ENCODE measurements at regions not wholly inside any gene's neighbourhood (a gene's known extent, or its start where the extent isn't known, plus 50 kb on each side); places are given as distances from the start of the nearest gene placed in this dataset.

GRCh38 chr10:85317827-85318226 is 989.4 kb downstream of the CCSER2 start:
- no peaks in the 10 kb centered on the region for H3K27me3 ChIP-seq
- WGBS: 64% methylated on average over 2 of the region's 2 CpGs
- TF ChIP-seq POLR2AphosphoS5 (IDR thresholded peaks at IDR 0.05) (no peak), CTCF (IDR thresholded peaks at IDR 0.05) (no peak), EP300 (IDR thresholded peaks at IDR 0.05) (no peak), POLR2A (IDR thresholded peaks at IDR 0.05; ENCODE audit: low read depth) (no peak)
- H3K36me3 ChIP-seq: no peaks in the 10 kb centered on the region
- intact Hi-C loops (cut with DNase I): no loop called here
- H3K9me3 ChIP-seq: no peaks in the 10 kb centered on the region
- H3K27ac ChIP-seq (replicated peaks in 1 of 4): no peak overlapping the region
- no peaks in the 10 kb centered on the region for H3K4me1 ChIP-seq
- no peak for DNase-seq (ENCODE audit: extremely low spot score)
- H3K4me3 ChIP-seq: no peak overlapping the region

GRCh38 chr10:85318809-85319807 is 990.7 kb downstream of the CCSER2 start:
- Histone ChIP-seq H3K27ac (replicated peaks in 1 of 4) (no peak overlapping the region), H3K4me1 (no peaks in the 10 kb centered on the region), H3K27me3 (no peaks in the 10 kb centered on the region), H3K36me3 (no peaks in the 10 kb centered on the region), H3K9me3 (no peaks in the 10 kb centered on the region), H3K4me3 (no peak overlapping the region)
- intact Hi-C loops (cut with DNase I): no loop called here
- WGBS: 51% methylated on average over 9 of the region's 9 CpGs
- no peak for DNase-seq (ENCODE audit: extremely low spot score)
- TF ChIP-seq EP300 (IDR thresholded peaks at IDR 0.05) (no peak), POLR2A (IDR thresholded peaks at IDR 0.05; ENCODE audit: low read depth) (no peak), POLR2AphosphoS5 (IDR thresholded peaks at IDR 0.05) (no peak), CTCF (IDR thresholded peaks at IDR 0.05) (no peak)

- no peak overlapping the region for H3K4me3 ChIP-seq
- WGBS: no CpG with 5 or more reads among the region's 3 CpGs
- H3K27me3 ChIP-seq: no peaks in the 10 kb centered on the region
- no peaks in the 10 kb centered on the region for H3K9me3 ChIP-seq
- TF ChIP-seq CTCF (IDR thresholded peaks at IDR 0.05) (no peak), POLR2A (IDR thresholded peaks at IDR 0.05; ENCODE audit: low read depth) (no peak), POLR2AphosphoS5 (IDR thresholded peaks at IDR 0.05) (no peak)
- DNase-seq (ENCODE audit: extremely low spot score): no peak
- intact Hi-C loops (cut with DNase I): no loop called here
- H3K36me3 ChIP-seq: no peaks in the 10 kb centered on the region
- H3K27ac ChIP-seq (replicated peaks in 1 of 4): no peak overlapping the region
- H3K4me1 ChIP-seq: no peaks in the 10 kb centered on the region
Observed at GRCh38 chr10:85319826-85320225, 991.4 kb downstream of the CCSER2 start.

- peaks cover 0 to 4% (median 0%) of the 10 kb centered on the region in 4 donors for H3K27me3 ChIP-seq
Observed at GRCh38 chr10:85333594-85333993, 1005.2 kb downstream of the CCSER2 start.

More at GRCh38 chr10:85333594-85333993, 1005.2 kb downstream of the CCSER2 start:
- intact Hi-C loops (cut with DNase I): no loop called here
- H3K36me3 ChIP-seq: no peaks in the 10 kb centered on the region
- TF ChIP-seq POLR2A (IDR thresholded peaks at IDR 0.05; ENCODE audit: low read depth) (no peak), EP300 (IDR thresholded peaks at IDR 0.05) (no peak), POLR2AphosphoS5 (IDR thresholded peaks at IDR 0.05) (no peak), CTCF (IDR thresholded peaks at IDR 0.05) (no peak)
- no CpG with 5 or more reads among the region's 3 CpGs for WGBS
- no peak overlapping the region for H3K4me3 ChIP-seq
- H3K4me1 ChIP-seq: no peaks in the 10 kb centered on the region
- no peak for DNase-seq (ENCODE audit: extremely low spot score)
- no peak overlapping the region for H3K27ac ChIP-seq (replicated peaks in 1 of 4)
- H3K9me3 ChIP-seq: peaks cover 0 to 3% (median 0%) of the 10 kb centered on the region in 4 donors
